ENCODE measurements at regions not wholly inside any gene's neighbourhood (a gene's known extent, or its start where the extent isn't known, plus 50 kb on each side); places are given as distances from the start of the nearest gene placed in this dataset.

- TF ChIP-seq RAD21 (IDR thresholded peaks at IDR 0.05; ENCODE audit: low read depth) (no peak), TEAD4 (IDR thresholded peaks at IDR 0.05) (no peak), REST (IDR thresholded peaks at IDR 0.05; ENCODE audit: low read depth) (no peak), TCF12 (IDR thresholded peaks at IDR 0.05; ENCODE audit: low read depth) (no peak), TAF1 (IDR thresholded peaks at IDR 0.05; ENCODE audit: low read depth) (no peak), FOXM1 (IDR thresholded peaks at IDR 0.05; ENCODE audit: borderline replicate concordance, low read depth) (no peak), EP300 (IDR thresholded peaks at IDR 0.05; ENCODE audit: borderline replicate concordance) (no peak), CREB1 (IDR thresholded peaks at IDR 0.05; ENCODE audit: low read depth) (no peak), CEBPB (IDR thresholded peaks at IDR 0.05) (no peak), YY1 (IDR thresholded peaks at IDR 0.05; ENCODE audit: low read depth) (no peak), NFIC (IDR thresholded peaks at IDR 0.05) (no peak), EGR1 (IDR thresholded peaks at IDR 0.05) (no peak)
- TF ChIP-seq, protein P1, sequence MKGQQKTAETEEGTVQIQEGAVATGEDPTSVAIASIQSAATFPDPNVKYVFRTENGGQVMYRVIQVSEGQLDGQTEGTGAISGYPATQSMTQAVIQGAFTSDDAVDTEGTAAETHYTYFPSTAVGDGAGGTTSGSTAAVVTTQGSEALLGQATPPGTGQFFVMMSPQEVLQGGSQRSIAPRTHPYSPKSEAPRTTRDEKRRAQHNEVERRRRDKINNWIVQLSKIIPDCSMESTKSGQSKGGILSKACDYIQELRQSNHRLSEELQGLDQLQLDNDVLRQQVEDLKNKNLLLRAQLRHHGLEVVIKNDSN (IDR thresholded peaks at IDR 0.05) = no peak
- TF ChIP-seq, protein P2, sequence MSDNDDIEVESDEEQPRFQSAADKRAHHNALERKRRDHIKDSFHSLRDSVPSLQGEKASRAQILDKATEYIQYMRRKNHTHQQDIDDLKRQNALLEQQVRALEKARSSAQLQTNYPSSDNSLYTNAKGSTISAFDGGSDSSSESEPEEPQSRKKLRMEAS (IDR thresholded peaks at IDR 0.05) = no peak
Measured at GRCh38 chr10:107856047-107856315, 691.5 kb upstream of the SORCS1 start.

GRCh38 chr10:107855301-107856046 is 691.0 kb upstream of the SORCS1 start:
- TF ChIP-seq REST (IDR thresholded peaks at IDR 0.05; ENCODE audit: low read depth) = no peak
- TF ChIP-seq, protein P1 (IDR thresholded peaks at IDR 0.05) = no peak
- TF ChIP-seq TCF12 (IDR thresholded peaks at IDR 0.05; ENCODE audit: low read depth) = no peak
- TF ChIP-seq CREB1 (IDR thresholded peaks at IDR 0.05; ENCODE audit: low read depth) = no peak

DNA sequence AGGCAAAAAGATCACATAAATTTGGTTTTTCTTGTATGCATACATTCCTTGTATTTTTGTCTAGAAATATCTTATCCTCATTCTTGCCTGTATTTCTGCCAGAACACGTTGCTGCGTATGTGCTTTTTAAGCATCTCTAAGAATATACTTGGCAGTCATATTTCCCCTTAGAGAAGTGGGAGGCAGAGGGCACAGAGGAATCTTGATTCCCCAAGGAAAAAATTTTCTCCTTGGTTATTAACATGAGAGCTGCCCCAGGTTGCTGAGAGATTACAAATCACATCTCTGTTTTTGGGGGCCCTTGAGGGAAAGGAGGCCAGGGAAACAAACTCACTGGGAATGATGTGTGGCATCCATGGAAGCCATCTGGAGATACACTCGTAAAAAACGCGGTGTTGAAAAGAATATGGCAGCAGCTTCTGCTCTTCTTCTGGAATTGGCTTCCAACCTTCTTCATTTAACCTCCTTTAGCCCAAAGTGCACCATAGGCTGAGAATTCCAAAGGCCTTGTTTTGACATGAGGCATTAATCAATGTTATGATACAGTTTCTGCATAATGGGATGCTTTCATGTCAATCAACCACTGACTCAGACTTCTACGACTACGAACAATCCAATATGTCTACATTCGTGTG is 684.3 kb upstream of the SORCS1 start:
- TF ChIP-seq FOXM1 (IDR thresholded peaks at IDR 0.05; ENCODE audit: borderline replicate concordance, low read depth) = no peak
- TF ChIP-seq CEBPB (IDR thresholded peaks at IDR 0.05) = no peak
- TF ChIP-seq RAD21 (IDR thresholded peaks at IDR 0.05; ENCODE audit: low read depth) = no peak
- no peak for TF ChIP-seq CREB1 (IDR thresholded peaks at IDR 0.05; ENCODE audit: low read depth)
- TF ChIP-seq, protein P2 (IDR thresholded peaks at IDR 0.05) = no peak
- TF ChIP-seq TAF1 (IDR thresholded peaks at IDR 0.05; ENCODE audit: low read depth) = no peak
- TF ChIP-seq TEAD4 (IDR thresholded peaks at IDR 0.05) = no peak
- TF ChIP-seq EGR1 (IDR thresholded peaks at IDR 0.05) = no peak
- TF ChIP-seq YY1 (IDR thresholded peaks at IDR 0.05; ENCODE audit: low read depth) = no peak
- no peak for TF ChIP-seq EP300 (IDR thresholded peaks at IDR 0.05; ENCODE audit: borderline replicate concordance)
- TF ChIP-seq ZBTB7A (IDR thresholded peaks at IDR 0.05; ENCODE audit: low read depth) = no peak
- TF ChIP-seq, protein P1 (IDR thresholded peaks at IDR 0.05) = no peak
- no peak for TF ChIP-seq NFIC (IDR thresholded peaks at IDR 0.05)
- TF ChIP-seq REST (IDR thresholded peaks at IDR 0.05; ENCODE audit: low read depth) = no peak
- no peak for TF ChIP-seq TCF12 (IDR thresholded peaks at IDR 0.05; ENCODE audit: low read depth)

GRCh38 chr10:107847620-107848019 is 683.1 kb upstream of the SORCS1 start:
- no peak for TF ChIP-seq REST (IDR thresholded peaks at IDR 0.05; ENCODE audit: low read depth)

All from Ishikawa (cell line).